HG02943 (cell line): ENCODE measurements at regions not wholly inside any gene's neighbourhood (a gene's known extent, or its start where the extent isn't known, plus 50 kb on each side); places are given as distances from the start of the nearest gene placed in this dataset.
"Not testable (repeated sequence)": the region's sequence is repeated elsewhere in the genome, so short reads cannot be mapped to it uniquely, and the experiment has no call there.

ENCODE experiments used
- ATAC-seq: cut with Tn5 transposase; IDR thresholded peaks from one replicate; pipeline ENCODE4 v1.9.1; 2021; ENCODE audit warnings: mild to moderate bottlenecking, low read depth, moderate library complexity; ENCODE audit not compliant: unreplicated experiment

DNA sequence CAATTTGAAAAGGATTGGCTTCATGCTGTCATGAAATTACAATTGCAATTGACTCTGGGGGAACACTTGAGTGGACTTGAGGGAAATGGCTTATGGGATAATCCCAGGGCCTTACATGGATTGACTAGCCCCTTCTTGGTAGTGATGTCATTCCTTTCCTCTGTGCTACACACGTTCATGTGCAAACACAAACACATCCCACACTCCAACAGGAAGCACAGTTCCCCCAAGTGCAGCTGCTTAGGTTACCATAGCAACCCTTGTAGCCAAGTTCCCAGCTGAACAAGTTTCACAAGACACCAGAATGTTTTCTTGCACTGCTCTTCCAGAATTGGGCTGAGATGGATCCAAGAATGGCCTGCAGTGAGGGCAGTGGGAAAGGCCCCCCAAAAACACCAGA is 217.0 kb downstream of the ZNF621 start:
- ATAC-seq = no peak

DNA sequence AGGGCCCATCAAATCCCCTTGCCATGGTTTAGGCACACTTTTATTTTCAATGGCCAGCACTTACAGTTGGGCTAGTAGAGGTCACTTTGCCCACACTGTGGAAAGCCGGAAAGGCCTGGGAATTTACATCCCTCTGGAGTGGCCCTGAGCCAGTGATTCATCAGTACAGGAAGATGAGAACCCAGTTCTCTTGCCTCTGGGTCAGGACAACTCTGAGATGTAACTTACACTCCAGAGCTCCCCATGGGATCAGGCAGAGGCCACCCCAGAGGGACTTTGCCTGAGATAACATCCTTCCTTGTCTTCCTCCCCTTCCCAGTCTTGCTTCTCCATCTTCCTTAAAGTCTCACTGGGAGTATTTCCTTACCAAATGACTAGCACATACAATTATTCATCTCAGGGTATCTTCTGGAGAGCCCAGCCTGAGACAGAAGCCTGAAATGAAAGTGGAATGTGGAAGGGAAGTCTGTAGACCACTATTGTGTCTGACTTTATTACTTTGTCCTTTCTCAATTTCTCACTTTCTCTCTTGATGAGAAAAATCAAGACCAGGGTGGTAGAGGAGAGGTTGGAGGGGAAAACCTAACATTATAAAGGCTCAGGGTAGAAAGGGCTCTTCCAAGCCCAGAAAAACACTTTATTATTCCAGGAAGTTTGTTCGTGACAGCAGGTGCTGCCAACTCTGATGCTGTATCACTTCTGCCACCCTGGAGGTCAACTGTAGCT is 220.8 kb downstream of the ZNF621 start:
- ATAC-seq = no peak

DNA sequence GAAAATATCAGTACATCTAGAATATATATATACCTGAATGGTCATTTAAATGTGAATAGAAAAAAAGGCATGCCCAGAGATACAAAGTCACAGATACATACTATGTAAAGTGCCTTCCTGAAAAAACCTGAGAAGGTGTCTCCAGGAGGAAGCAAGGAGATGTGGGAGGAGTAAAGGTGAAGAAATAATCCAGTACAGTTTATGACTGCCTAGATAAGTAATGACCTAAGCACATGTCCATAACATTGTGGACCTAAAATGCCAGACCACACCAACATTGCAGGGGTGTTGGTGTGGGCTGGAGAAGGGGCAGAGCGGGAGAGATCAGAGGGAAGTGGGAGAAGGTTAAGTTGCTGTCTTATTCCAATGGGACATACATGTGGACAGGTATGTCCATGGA is 226.9 kb downstream of the ZNF621 start:
- ATAC-seq = no peak

- no peak for ATAC-seq
Measured at GRCh38 chr3:40752492-40752891, 227.7 kb downstream of the ZNF621 start.

DNA sequence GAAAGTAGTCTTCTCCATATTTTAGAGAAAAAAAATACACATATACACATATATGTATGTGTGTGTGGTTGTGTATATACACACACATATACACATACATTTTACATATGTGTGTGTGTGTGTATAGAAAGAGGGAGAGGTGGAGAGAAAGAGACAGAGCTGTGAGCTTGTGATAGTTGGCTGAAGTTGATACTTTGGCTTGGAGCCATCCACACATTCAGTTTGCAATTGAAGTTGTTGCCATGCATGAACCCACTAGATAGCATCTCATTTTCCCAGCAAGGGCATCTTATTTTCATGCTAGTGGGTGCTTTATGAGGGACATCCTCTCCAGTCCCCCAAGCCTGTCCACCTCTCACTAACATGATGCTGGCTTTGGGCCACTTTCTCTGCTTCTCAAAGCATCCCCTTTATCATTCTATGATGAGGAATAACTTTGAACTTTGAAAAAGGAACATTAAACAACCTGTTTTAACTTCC is 228.6 kb downstream of the ZNF621 start:
- no peak for ATAC-seq

DNA sequence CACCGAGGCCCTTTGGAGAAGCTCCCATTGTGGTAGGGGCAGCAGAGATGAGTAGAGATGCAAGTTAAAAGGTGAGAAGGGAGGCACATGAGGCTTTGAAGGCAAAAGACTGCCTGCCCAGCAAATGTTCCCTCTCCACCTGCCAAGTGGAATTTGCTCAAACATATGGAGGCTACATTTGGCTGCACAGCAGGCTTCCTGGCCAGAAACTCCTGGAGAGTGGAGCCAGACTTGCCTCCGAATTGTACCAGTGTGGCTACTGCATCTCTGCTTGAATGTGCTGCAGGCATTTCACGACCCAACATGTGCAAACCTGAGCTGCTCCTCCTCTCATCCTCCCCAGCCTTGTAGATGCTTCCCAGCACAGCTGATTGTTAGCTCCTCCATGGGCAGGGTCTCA is 229.2 kb downstream of the ZNF621 start:
- ATAC-seq = no peak

GRCh38 chr3:40754994-40755393 is 230.2 kb downstream of the ZNF621 start:
- no peak for ATAC-seq

DNA sequence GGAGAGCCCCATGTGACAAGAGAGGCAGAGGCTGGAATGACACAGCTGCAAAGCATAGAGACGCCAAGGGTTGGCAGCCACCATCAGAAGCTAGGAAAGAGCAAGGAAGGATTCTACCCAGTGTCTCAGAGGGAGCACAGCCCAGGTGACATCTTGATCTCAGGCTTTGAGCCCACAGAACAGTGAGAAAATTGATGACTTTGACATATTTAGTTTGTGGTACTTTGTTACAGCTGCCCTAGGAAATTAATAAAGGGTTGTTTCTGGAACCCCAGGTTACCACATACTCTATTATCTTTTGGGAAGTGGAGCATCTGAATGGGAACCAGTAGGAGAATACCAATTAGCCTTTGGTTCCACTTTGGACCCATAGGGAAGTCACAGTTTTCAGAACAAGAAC is 231.7 kb downstream of the ZNF621 start:
- no peak for ATAC-seq

DNA sequence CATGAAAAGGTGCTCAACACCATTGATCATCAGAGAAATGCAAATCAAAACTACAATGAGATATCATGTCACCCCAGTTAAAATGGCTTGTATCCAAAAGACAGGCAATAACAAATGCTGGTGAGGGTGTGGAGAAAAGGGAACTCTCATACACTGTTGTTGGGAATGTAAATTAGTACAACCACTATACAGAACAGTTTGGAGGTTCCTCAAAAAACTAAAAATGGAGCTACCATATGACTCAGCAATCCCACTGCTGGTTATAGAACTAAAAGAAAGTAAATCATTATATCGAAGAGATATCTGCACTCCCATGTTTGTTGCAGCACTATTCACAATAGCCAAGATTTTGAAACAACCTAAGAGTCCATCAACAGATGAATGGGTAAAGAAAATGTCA is 238.0 kb downstream of the ZNF621 start:
- not testable (repeated sequence) for ATAC-seq

- ATAC-seq = no peak
Measured at GRCh38 chr3:40763807-40764206, 239.0 kb downstream of the ZNF621 start.

GRCh38 chr3:40764747-40765146 is 240.0 kb downstream of the ZNF621 start:
- ATAC-seq = no peak

DNA sequence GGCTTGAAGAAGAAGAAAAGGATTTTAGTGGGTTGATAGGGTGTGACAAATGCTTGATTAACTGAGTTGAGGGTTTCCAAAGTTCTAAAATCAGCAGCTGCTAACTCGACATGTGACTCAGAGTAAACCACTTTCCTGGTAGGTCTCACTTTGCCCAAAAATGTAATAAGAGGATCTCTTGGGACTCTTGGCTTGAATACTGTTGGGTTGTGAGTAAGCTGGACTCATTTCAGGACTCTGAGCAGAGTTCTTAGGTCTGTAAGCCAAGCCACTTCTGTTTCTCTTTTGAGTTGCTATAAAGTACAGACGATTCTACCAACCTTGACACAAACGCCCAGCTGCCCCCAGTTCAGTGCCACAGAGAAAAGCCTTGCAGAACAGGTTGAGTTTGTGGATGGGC is 241.1 kb downstream of the ZNF621 start:
- no peak for ATAC-seq

GRCh38 chr3:40766396-40766795 is 241.6 kb downstream of the ZNF621 start:
- no peak for ATAC-seq

DNA sequence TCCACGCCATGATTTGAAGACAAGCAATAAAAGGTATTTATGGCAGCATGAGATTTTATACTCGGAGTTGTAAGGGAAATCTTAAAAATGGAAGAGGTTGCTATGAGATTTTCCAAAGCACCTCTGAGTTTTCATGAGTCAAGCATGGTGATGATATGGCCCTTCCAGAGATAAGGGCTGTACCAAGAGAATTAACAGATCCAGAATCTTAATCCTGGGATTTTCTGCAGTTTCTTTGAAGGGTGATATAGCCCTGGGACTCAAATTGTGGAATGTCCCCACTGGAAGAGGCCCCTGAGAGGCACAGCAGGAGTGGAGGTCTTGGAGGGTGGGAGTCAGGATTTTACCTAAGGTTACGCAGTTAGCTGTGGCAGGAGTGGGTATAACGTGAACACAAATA is 243.3 kb downstream of the ZNF621 start:
- ATAC-seq = no peak

DNA sequence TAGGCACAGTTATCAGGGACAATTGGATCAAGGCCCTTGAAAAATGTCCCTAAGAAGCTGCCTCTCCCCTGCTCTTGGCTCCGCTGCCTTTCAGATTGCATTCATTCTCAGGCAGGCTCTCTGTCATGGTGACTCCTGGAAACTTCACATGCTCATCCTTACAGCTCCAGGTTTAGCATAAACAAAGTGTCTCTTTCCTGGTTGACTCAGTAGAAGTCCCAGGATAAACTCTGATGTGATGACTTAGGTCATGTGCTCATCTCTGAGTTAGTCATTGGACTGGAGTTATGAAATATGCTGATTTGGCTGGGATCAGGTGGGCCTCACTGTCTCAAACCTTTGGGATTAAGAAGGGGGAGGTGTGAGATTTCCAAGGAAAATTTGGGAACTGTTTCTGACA is 243.8 kb downstream of the ZNF621 start:
- no peak for ATAC-seq

DNA sequence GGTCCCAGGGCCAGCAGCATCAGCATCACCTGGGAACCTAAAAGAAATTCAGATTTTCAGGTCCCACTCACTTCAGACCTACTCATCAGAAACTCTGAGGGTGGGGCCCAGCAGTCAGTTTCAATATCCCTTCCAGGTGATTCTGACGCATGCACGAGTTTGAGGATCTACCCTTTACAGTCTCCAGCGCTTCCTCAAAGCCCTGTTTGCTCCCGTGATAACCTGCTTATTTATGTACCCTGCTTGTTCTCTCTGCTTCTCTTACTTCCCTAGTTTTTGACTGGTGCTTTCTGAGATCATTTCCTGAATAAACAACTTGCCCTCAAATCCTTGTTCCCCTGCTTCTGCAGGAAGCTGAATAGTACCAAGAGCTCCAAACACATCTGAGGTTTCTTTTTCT is 245.3 kb downstream of the ZNF621 start:
- ATAC-seq = no peak

DNA sequence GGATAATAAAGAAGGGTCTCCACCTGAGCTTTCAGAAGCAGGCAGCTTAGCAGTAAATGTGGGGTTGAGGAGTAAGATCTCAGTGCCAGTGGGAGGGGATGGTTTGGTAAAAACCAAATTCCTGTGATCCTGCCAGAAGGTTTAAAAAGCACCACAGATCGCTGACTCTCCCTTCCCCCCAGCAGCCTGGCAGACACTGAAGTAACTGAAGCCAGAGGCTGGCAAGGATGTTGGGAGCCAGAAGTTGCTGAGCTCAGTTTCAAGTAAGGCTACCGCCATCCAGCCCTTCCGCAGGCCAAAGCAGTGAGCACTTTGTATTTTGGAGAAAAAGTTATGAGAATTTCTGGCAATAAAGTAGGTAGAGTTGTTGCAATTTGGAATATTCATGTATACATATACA is 246.4 kb downstream of the ZNF621 start:
- ATAC-seq = no peak

- no peak for ATAC-seq
Measured at GRCh38 chr3:40779039-40779438, 254.3 kb downstream of the ZNF621 start.

DNA sequence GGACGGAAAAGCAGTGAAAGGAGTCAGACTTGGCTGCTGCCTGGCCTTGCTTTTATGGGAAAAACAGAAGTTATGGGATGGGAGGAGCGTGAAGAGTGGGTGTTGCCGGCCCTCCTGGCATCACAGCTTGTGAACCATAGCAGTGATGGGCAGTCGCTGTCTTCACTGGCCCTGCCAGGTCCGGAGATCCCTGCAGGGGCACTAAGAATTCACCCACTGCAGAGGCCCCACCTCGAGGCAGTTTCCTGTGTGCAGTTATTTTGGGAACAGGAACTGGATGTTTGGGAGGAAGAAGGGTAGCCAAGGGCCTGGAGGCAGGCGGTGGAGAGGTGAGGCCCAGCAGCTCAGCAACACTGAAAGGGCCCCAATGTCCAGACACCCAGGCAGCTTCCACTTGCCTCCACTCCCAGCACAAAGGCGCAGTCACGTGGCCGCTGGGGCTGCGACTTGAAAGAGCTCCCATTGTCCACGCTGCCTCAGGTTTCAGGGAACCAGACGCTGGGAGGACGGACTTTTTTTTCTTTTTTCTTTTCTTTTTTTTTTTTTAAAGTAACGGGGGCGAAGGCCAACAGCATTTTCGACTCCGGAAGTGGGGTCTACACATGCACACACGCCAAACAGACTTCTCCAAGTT is 255.6 kb downstream of the ZNF621 start:
- ATAC-seq = no peak

GRCh38 chr3:40780925-40781406 is 256.2 kb downstream of the ZNF621 start:
- no peak for ATAC-seq

GRCh38 chr3:40782111-40782721 is 257.5 kb downstream of the ZNF621 start:
- ATAC-seq = no peak

- no peak for ATAC-seq
Measured at GRCh38 chr3:40790746-40791145, 266.0 kb downstream of the ZNF621 start.
